HepG2 (cell line): ENCODE measurements at regions not wholly inside any gene's neighbourhood (a gene's known extent, or its start where the extent isn't known, plus 50 kb on each side); places are given as distances from the start of the nearest gene placed in this dataset.

ENCODE experiments used
- BORCS8-MEF2B ChIP-seq: sonication (generic); formaldehyde crosslinking; IDR thresholded peaks from 2 replicates; pipeline ENCODE4 v1.8.0; 2022; ENCODE audit warnings: mild to moderate bottlenecking, missing genetic modification reagents
- CTCF ChIP-seq: sonication (generic); formaldehyde crosslinking; IDR thresholded peaks from 2 replicates; pipeline ENCODE4 v1.5.0; 2020; ENCODE audit warnings: mild to moderate bottlenecking, missing genetic modification reagents, moderate library complexity
- KLF13 ChIP-seq: sonication (generic); formaldehyde crosslinking; IDR thresholded peaks from 2 replicates; pipeline ENCODE4 v1.4.0; 2020; ENCODE audit warnings: mild to moderate bottlenecking, missing genetic modification reagents
- POLR2A ChIP-seq, 2 experiments: IDR thresholded peaks; 2 replicates each; pipeline ENCODE4 v1.6.1; 2011; ENCODE audit warnings: low read depth in 2 of 2, low read length in 2 of 2, mild to moderate bottlenecking in 1 of 2, moderate library complexity in 1 of 2; ENCODE audit not compliant: insufficient read depth in 1 of 2
- POLR2AphosphoS5 ChIP-seq: IDR thresholded peaks from 2 replicates; pipeline ENCODE4 v1.6.1; 2012; ENCODE audit warnings: low read depth, low read length
- STAT6 ChIP-seq: sonication (generic); formaldehyde crosslinking; IDR thresholded peaks from 2 replicates; pipeline ENCODE4 v1.4.0; 2020; ENCODE audit warnings: missing genetic modification reagents, mild to moderate bottlenecking, borderline replicate concordance
- ZNF326 ChIP-seq: sonication (generic); formaldehyde crosslinking; IDR thresholded peaks from 2 replicates; pipeline ENCODE4 v1.4.0; 2020; ENCODE audit warnings: missing genetic modification reagents, borderline replicate concordance

DNA sequence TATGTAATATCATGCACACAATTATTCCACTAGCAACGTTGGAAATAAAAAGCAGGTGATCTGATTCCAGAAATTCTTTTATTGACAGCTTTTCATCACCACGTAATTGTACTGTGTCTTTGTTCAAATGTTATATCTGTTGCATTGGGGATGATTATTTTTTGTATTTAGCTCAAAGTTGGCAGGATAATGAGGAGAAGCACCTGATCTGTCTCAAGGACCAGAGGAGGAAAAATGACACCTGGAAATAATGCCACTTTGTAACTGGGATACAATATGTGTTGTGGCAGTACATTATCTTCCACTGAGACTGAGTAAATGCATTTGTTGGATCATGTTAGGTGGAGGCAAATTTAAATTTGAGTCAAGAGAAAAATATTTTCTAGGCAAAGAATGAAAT, 1298.8 kb upstream of the CDH6 start:
- TF ChIP-seq KLF13 (CRISPR knock-in tag) (no peak), POLR2AphosphoS5 (no peak), ZNF326 (CRISPR knock-in tag) (no peak), STAT6 (CRISPR knock-in tag) (no peak), BORCS8-MEF2B (CRISPR knock-in tag) (no peak), CTCF (no peak), POLR2A (IDR thresholded peaks at IDR 0.05; ENCODE audit: insufficient read depth in 1 of 2, low read depth in 2 of 2, low read length in 2 of 2) (no peak)
